Right lobe of liver (tissue), 4 donors: ENCODE measurements at regions not wholly inside any gene's neighbourhood (a gene's known extent, or its start where the extent isn't known, plus 50 kb on each side); places are given as distances from the start of the nearest gene placed in this dataset.

Experiments
- POLR2A ChIP-seq: fragments of 450-650 bp; IDR thresholded peaks from one replicate; pipeline ENCODE4 v1.6.1; 2017; ENCODE audit warnings: antibody characterized with exemption, mild to moderate bottlenecking
- TF ChIP-seq, protein P1 (sequence below), 4 donors: fragments of 200-600 bp in 3 of 4; fragments of 450-650 bp in 1 of 4; IDR thresholded peaks; one replicate each; pipeline versions ENCODE4 v1.5.1 to v1.8.0; 2016 to 2022; ENCODE audit warnings: antibody characterized with exemption in 4 of 4, mild to moderate bottlenecking in 2 of 4
- donor health status: DM: no; HTN: no; CAD: no.
- donor health status: DM: no; HTN: no; CAD: no.
- donor health status: DM: no; HTN: yes; CAD: no.

DNA sequence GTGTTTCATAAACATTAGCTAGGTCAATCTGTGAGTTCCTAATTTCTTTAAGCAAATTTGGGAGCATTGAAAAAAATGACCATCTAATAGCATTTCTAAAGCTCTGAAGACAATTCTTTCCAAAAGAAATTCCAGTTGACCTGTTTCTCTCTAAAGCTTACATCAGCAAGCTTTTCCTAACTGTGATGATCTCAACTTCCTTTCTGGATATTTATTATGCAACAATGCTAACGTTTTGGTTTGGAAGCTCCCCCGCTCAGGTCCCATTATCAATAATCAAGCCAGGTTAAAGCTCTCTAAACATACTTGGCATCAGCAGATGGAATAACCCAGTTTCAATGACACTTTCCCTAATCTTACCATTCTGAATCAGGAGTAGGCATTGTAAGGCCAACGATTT is 196.3 kb upstream of the TANK start:
- TF ChIP-seq, protein P1, sequence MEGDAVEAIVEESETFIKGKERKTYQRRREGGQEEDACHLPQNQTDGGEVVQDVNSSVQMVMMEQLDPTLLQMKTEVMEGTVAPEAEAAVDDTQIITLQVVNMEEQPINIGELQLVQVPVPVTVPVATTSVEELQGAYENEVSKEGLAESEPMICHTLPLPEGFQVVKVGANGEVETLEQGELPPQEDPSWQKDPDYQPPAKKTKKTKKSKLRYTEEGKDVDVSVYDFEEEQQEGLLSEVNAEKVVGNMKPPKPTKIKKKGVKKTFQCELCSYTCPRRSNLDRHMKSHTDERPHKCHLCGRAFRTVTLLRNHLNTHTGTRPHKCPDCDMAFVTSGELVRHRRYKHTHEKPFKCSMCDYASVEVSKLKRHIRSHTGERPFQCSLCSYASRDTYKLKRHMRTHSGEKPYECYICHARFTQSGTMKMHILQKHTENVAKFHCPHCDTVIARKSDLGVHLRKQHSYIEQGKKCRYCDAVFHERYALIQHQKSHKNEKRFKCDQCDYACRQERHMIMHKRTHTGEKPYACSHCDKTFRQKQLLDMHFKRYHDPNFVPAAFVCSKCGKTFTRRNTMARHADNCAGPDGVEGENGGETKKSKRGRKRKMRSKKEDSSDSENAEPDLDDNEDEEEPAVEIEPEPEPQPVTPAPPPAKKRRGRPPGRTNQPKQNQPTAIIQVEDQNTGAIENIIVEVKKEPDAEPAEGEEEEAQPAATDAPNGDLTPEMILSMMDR (IDR thresholded peaks at IDR 0.05) = no peak
- TF ChIP-seq POLR2A = no peak
